GM13976 (cell line): ENCODE measurements at regions not wholly inside any gene's neighbourhood (a gene's known extent, or its start where the extent isn't known, plus 50 kb on each side); places are given as distances from the start of the nearest gene placed in this dataset.

Source experiments
- DNase-seq: peaks from one replicate; pipeline ENCODE4 v3.0.0; 2012; ENCODE audit warnings: low spot score
- CTCF ChIP-seq: IDR thresholded peaks from 2 replicates; pipeline ENCODE4 v1.5.1; 2012; ENCODE audit warnings: borderline replicate concordance, mild to moderate bottlenecking; ENCODE audit not compliant: insufficient read depth; ENCODE audit errors: extremely low read depth, missing control alignments, control extremely low read depth
- in situ Hi-C: fragments of 300-500 bp; cut with MboI; formaldehyde crosslinking; loops from one replicate; pipeline ENCODE4 v1.12.0; 2022; ENCODE audit warnings: low sequenced_read_pairs, mixed read lengths, inconsistent platforms; ENCODE audit not compliant: unreplicated experiment

- TF ChIP-seq CTCF: no peak
- no peak for DNase-seq
- in situ Hi-C loops: no loop called here
Observed at GRCh38 chr20:43778375-43778774, 51.6 kb upstream of the GTSF1L start.

GRCh38 chr20:43776691-43777090, 49.9 kb upstream of the GTSF1L start:
- DNase-seq: no peak
- TF ChIP-seq CTCF: no peak
- in situ Hi-C loops: no loop called here
